RWPE1 (cell line): ENCODE measurements at regions not wholly inside any gene's neighbourhood (a gene's known extent, or its start where the extent isn't known, plus 50 kb on each side); places are given as distances from the start of the nearest gene placed in this dataset.
A peak's percentile ranks its signal among the peaks of the same experiment; 100 is the strongest.

Source experiments
- CTCF ChIA-PET: fragments of 350-600 bp; sonication (Branson Sonifier 250); formaldehyde crosslinking; extraction: SDS; loops from one replicate; lab custom pipeline; 2021; lab: Yijun Ruan, JAX
- POLR2A ChIA-PET: fragments of 400-600 bp; formaldehyde crosslinking; extraction: SDS; loops from one replicate; lab custom pipeline; 2020; ENCODE audit warnings: antibody characterized with exemption; ENCODE audit not compliant: low non-redundant PET; lab: Yijun Ruan, JAX
- DNase-seq: peaks from one replicate; pipeline ENCODE4 v3.0.0; 2012; ENCODE audit warnings: low spot score
- H3K27ac ChIP-seq: fragments of 450-650 bp; 2 replicates; pipeline ENCODE4 v1.5.1; 2017
- TF ChIP-seq, protein P1 (sequence below): fragments of 450-650 bp; conservative IDR thresholded peaks from 2 replicates; pipeline ENCODE4 v1.5.1; 2017; ENCODE audit warnings: low read depth, mild to moderate bottlenecking

DNA sequence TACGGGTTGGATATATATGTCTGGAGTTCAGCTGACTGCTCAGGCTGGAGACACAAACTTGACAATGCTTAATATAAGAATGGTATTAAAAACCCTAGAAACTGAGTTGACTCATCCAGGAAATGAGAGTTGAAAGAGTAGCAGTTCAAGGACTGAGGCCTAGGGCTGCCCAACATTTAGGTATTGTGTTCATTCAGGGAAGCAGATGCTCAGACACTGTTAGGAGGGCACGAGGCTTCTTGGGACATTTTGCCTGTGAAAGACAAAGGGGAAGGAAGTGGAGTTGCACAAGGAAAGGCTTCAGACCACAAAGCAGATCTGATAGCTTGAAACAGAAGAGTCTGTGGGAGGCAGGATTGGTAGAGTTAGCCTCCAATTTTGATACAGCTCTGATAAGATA lies 52.0 kb upstream of the HS3ST1 start:
- TF ChIP-seq, protein P1, sequence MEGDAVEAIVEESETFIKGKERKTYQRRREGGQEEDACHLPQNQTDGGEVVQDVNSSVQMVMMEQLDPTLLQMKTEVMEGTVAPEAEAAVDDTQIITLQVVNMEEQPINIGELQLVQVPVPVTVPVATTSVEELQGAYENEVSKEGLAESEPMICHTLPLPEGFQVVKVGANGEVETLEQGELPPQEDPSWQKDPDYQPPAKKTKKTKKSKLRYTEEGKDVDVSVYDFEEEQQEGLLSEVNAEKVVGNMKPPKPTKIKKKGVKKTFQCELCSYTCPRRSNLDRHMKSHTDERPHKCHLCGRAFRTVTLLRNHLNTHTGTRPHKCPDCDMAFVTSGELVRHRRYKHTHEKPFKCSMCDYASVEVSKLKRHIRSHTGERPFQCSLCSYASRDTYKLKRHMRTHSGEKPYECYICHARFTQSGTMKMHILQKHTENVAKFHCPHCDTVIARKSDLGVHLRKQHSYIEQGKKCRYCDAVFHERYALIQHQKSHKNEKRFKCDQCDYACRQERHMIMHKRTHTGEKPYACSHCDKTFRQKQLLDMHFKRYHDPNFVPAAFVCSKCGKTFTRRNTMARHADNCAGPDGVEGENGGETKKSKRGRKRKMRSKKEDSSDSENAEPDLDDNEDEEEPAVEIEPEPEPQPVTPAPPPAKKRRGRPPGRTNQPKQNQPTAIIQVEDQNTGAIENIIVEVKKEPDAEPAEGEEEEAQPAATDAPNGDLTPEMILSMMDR = no peak
- DNase-seq = peak; percentile 5
- ChIA-PET CTCF (interaction anchor here (0.5 to 0.6 kb wide), 2 partner anchors 239 kb away, joined by 3 to 6 read pairs; no protein-coding TSS in a partner anchor), POLR2A (no interaction called here)
- H3K27ac ChIP-seq = no peak overlapping the region
